ENCODE measurements at regions not wholly inside any gene's neighbourhood (a gene's known extent, or its start where the extent isn't known, plus 50 kb on each side); places are given as distances from the start of the nearest gene placed in this dataset.

GRCh38 chr1:83781667-83782066 lies 217.3 kb downstream of the TTLL7 start:
- peaks cover 2% of the 10 kb centered on the region for H3K36me3 Mint-ChIP-seq
- H3K4me1 Mint-ChIP-seq, result peaks cover 9% of the 10 kb centered on the region
- peaks cover 6% of the 10 kb centered on the region for H3K27me3 Mint-ChIP-seq (ENCODE audit: low read depth)
- DNase-seq (ENCODE audit: low spot score in 2 of 2, unreplicated experiment in 2 of 2), result no peak
- no peak overlapping the region for H3K4me3 Mint-ChIP-seq
- H3K9me3 Mint-ChIP-seq, result peaks cover 4% of the 10 kb centered on the region
- TF ChIP-seq, protein P1, sequence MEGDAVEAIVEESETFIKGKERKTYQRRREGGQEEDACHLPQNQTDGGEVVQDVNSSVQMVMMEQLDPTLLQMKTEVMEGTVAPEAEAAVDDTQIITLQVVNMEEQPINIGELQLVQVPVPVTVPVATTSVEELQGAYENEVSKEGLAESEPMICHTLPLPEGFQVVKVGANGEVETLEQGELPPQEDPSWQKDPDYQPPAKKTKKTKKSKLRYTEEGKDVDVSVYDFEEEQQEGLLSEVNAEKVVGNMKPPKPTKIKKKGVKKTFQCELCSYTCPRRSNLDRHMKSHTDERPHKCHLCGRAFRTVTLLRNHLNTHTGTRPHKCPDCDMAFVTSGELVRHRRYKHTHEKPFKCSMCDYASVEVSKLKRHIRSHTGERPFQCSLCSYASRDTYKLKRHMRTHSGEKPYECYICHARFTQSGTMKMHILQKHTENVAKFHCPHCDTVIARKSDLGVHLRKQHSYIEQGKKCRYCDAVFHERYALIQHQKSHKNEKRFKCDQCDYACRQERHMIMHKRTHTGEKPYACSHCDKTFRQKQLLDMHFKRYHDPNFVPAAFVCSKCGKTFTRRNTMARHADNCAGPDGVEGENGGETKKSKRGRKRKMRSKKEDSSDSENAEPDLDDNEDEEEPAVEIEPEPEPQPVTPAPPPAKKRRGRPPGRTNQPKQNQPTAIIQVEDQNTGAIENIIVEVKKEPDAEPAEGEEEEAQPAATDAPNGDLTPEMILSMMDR (IDR thresholded peaks at IDR 0.05; ENCODE audit: unreplicated experiment), result no peak
- H3K27ac Mint-ChIP-seq, result no peak overlapping the region

DNA sequence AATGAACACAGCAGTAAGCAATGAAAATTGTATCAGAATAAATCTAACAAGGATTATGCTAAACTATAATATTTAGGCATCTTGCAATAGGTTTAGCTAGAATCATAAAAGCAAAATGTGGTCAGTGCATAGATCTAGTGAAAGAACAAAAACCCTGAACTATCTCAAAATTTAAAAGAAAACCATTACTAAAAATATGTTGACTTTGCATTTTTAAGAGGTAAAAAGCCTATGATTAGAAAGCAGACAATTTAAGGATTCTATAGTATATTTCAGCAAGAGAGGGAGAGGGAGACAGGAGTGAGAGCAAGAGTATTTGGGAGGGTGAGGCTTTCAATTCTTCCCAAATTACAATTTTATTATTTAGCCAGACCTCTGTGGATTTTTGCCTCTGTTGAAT lies 219.4 kb downstream of the TTLL7 start:
- Mint-ChIP-seq H3K9me3 (peaks cover 4% of the 10 kb centered on the region), H3K27me3 (ENCODE audit: low read depth) (peaks cover 11% of the 10 kb centered on the region), H3K4me1 (peaks cover 9% of the 10 kb centered on the region), H3K27ac (no peak overlapping the region), H3K4me3 (no peak overlapping the region), H3K36me3 (no peaks in the 10 kb centered on the region)
- no peak for DNase-seq (ENCODE audit: low spot score in 2 of 2, unreplicated experiment in 2 of 2)
- TF ChIP-seq, protein P1 (IDR thresholded peaks at IDR 0.05; ENCODE audit: unreplicated experiment), result no peak

GRCh38 chr1:83777758-83778101 lies 221.2 kb downstream of the TTLL7 start:
- H3K36me3 Mint-ChIP-seq, result no peaks in the 10 kb centered on the region
- H3K4me3 Mint-ChIP-seq, result no peak overlapping the region
- TF ChIP-seq, protein P1 (IDR thresholded peaks at IDR 0.05; ENCODE audit: unreplicated experiment), result no peak
- H3K27ac Mint-ChIP-seq, result no peak overlapping the region
- H3K27me3 Mint-ChIP-seq (ENCODE audit: low read depth), result peaks cover 14% of the 10 kb centered on the region
- no peak for DNase-seq (ENCODE audit: low spot score in 2 of 2, unreplicated experiment in 2 of 2)
- H3K4me1 Mint-ChIP-seq, result peaks cover 14% of the 10 kb centered on the region
- H3K9me3 Mint-ChIP-seq, result no peaks in the 10 kb centered on the region

- no peaks in the 10 kb centered on the region for H3K9me3 Mint-ChIP-seq
- TF ChIP-seq, protein P1 (IDR thresholded peaks at IDR 0.05; ENCODE audit: unreplicated experiment), result no peak
- no peak overlapping the region for H3K4me3 Mint-ChIP-seq
- peaks cover 14% of the 10 kb centered on the region for H3K4me1 Mint-ChIP-seq
- no peak overlapping the region for H3K27ac Mint-ChIP-seq
- H3K36me3 Mint-ChIP-seq, result no peaks in the 10 kb centered on the region
- DNase-seq (ENCODE audit: low spot score in 2 of 2, unreplicated experiment in 2 of 2), result no peak
- H3K27me3 Mint-ChIP-seq (ENCODE audit: low read depth), result peaks cover 17% of the 10 kb centered on the region
Measured at GRCh38 chr1:83776913-83777757, 221.8 kb downstream of the TTLL7 start.

- no peak for DNase-seq (ENCODE audit: low spot score in 2 of 2, unreplicated experiment in 2 of 2)
- no peaks in the 10 kb centered on the region for H3K36me3 Mint-ChIP-seq
- peaks cover 19% of the 10 kb centered on the region for H3K27me3 Mint-ChIP-seq (ENCODE audit: low read depth)
- TF ChIP-seq, protein P1 (IDR thresholded peaks at IDR 0.05; ENCODE audit: unreplicated experiment), result no peak
- H3K4me3 Mint-ChIP-seq, result no peak overlapping the region
- no peaks in the 10 kb centered on the region for H3K9me3 Mint-ChIP-seq
- peaks cover 14% of the 10 kb centered on the region for H3K4me1 Mint-ChIP-seq
- H3K27ac Mint-ChIP-seq, result no peak overlapping the region
Measured at GRCh38 chr1:83775977-83776603, 222.8 kb downstream of the TTLL7 start.
